SK-N-SH (cell line): ENCODE measurements at regions not wholly inside any gene's neighbourhood (a gene's known extent, or its start where the extent isn't known, plus 50 kb on each side); places are given as distances from the start of the nearest gene placed in this dataset.

ENCODE experiments used
- CHD2 ChIP-seq: fragments of 150-350 bp; IDR thresholded peaks from 2 replicates; pipeline ENCODE4 v1.6.1; 2018; ENCODE audit warnings: low read length; ENCODE audit not compliant: partially characterized antibody
- CTCF ChIP-seq: fragments of 200-600 bp; sonication (generic); IDR thresholded peaks from 2 replicates; pipeline ENCODE4 v1.6.1; 2017; ENCODE audit warnings: antibody characterized with exemption, mild to moderate bottlenecking, moderate library complexity
- ELF1 ChIP-seq: IDR thresholded peaks from 2 replicates; pipeline ENCODE4 v1.4.0; 2012
- EP300 ChIP-seq, 2 experiments: IDR thresholded peaks; 2 replicates each; pipeline versions ENCODE4 v1.4.0 to v1.6.1; 2012; ENCODE audit warnings: borderline replicate concordance in 1 of 2, low read depth in 1 of 2, low read length in 1 of 2
- MEF2A ChIP-seq: IDR thresholded peaks from 2 replicates; pipeline ENCODE4 v1.4.0; 2012; ENCODE audit warnings: low read depth, borderline replicate concordance
- NFIC ChIP-seq: IDR thresholded peaks from 2 replicates; pipeline ENCODE4 v1.4.0; 2012; ENCODE audit warnings: borderline replicate concordance
- POLR2AphosphoS5 ChIP-seq: IDR thresholded peaks from 2 replicates; pipeline ENCODE4 v1.6.1; 2012; ENCODE audit warnings: low read depth, low read length
- RAD21 ChIP-seq: IDR thresholded peaks from 2 replicates; pipeline ENCODE4 v1.6.1; 2012; ENCODE audit warnings: mild to moderate bottlenecking, low read length
- RCOR1 ChIP-seq: fragments of 150-350 bp; IDR thresholded peaks from 2 replicates; pipeline ENCODE4 v1.6.1; 2017; ENCODE audit warnings: antibody characterized with exemption, low read length
- REST ChIP-seq: IDR thresholded peaks from 2 replicates; pipeline ENCODE4 v1.6.1; 2012; ENCODE audit warnings: mild to moderate bottlenecking, low read depth, low read length, moderate library complexity
- TF ChIP-seq, protein P1 (sequence below): IDR thresholded peaks from 2 replicates; pipeline ENCODE4 v1.4.0; 2012; ENCODE audit warnings: low read depth

GRCh38 chr20:43404878-43405277 lies 52.8 kb upstream of the SRSF6 start:
- TF ChIP-seq CHD2, result no peak
- no peak; the same call in 1 of the 2 replicates for TF ChIP-seq CTCF
- TF ChIP-seq RAD21, result no peak
- TF ChIP-seq ELF1, result no peak
- TF ChIP-seq RCOR1, result no peak
- TF ChIP-seq POLR2AphosphoS5, result no peak
- TF ChIP-seq MEF2A, result no peak
- no peak for TF ChIP-seq EP300 (IDR thresholded peaks at IDR 0.05; ENCODE audit: borderline replicate concordance in 1 of 2, low read depth in 1 of 2, low read length in 1 of 2)
- TF ChIP-seq, protein P1, sequence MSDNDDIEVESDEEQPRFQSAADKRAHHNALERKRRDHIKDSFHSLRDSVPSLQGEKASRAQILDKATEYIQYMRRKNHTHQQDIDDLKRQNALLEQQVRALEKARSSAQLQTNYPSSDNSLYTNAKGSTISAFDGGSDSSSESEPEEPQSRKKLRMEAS, result no peak
- no peak for TF ChIP-seq REST
- TF ChIP-seq NFIC, result no peak
